Vagina (tissue), 2 donors: ENCODE measurements at regions not wholly inside any gene's neighbourhood (a gene's known extent, or its start where the extent isn't known, plus 50 kb on each side); places are given as distances from the start of the nearest gene placed in this dataset.

Source experiments
- POLR2A ChIP-seq, 2 donors: fragments of 450-650 bp; IDR thresholded peaks; one replicate each; pipeline ENCODE4 v1.6.1; 2017; ENCODE audit warnings: antibody characterized with exemption in 2 of 2, mild to moderate bottlenecking in 2 of 2, moderate library complexity in 2 of 2
- POLR2AphosphoS5 ChIP-seq, 2 donors: sonication (generic); formaldehyde crosslinking; IDR thresholded peaks; one replicate each; pipeline ENCODE4 v1.9.0; 2017; ENCODE audit warnings: antibody characterized with exemption in 2 of 2, mild to moderate bottlenecking in 2 of 2, low read depth in 1 of 2; ENCODE audit not compliant: insufficient read depth in 1 of 2
- TF ChIP-seq, protein P1 (sequence below), 3 experiments: fragments of 450-650 bp in 2 of 3; fragments of 200-600 bp in 1 of 3; sonication (generic) in 1 of 3; IDR thresholded peaks; one replicate each; pipeline ENCODE4 v1.5.1; 2017 to 2019; ENCODE audit warnings: antibody characterized with exemption in 3 of 3, mild to moderate bottlenecking in 2 of 3, moderate library complexity in 2 of 3

DNA sequence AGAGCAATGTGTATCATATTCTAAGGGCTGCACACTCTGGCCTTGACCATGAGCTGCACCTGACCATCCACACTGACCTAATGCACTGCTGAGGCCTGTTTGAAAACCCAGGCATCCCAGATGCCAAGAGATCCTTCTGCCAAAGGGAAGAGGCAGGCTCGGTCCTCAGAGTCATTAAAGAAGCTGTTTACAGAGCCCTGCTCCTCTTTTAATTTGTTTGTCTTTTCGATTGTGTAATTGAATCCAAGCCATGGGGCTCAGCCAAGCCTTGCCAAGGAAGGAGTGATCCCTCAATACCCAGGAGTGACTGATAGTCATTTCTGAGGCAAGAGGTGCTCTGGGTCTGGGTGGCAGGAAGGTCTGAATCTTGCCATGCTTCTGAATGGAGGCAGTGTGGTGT, 94.5 kb upstream of the ISX start:
- TF ChIP-seq, protein P1, sequence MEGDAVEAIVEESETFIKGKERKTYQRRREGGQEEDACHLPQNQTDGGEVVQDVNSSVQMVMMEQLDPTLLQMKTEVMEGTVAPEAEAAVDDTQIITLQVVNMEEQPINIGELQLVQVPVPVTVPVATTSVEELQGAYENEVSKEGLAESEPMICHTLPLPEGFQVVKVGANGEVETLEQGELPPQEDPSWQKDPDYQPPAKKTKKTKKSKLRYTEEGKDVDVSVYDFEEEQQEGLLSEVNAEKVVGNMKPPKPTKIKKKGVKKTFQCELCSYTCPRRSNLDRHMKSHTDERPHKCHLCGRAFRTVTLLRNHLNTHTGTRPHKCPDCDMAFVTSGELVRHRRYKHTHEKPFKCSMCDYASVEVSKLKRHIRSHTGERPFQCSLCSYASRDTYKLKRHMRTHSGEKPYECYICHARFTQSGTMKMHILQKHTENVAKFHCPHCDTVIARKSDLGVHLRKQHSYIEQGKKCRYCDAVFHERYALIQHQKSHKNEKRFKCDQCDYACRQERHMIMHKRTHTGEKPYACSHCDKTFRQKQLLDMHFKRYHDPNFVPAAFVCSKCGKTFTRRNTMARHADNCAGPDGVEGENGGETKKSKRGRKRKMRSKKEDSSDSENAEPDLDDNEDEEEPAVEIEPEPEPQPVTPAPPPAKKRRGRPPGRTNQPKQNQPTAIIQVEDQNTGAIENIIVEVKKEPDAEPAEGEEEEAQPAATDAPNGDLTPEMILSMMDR (IDR thresholded peaks at IDR 0.05): no peak
- no peak for TF ChIP-seq POLR2AphosphoS5 (IDR thresholded peaks at IDR 0.05; ENCODE audit: insufficient read depth in 1 of 2, low read depth in 1 of 2)
- no peak for TF ChIP-seq POLR2A (IDR thresholded peaks at IDR 0.05)
